ENCODE measurements at regions not wholly inside any gene's neighbourhood (a gene's known extent, or its start where the extent isn't known, plus 50 kb on each side); places are given as distances from the start of the nearest gene placed in this dataset.
A peak's percentile ranks its signal among the peaks of the same experiment; 100 is the strongest.

DNA sequence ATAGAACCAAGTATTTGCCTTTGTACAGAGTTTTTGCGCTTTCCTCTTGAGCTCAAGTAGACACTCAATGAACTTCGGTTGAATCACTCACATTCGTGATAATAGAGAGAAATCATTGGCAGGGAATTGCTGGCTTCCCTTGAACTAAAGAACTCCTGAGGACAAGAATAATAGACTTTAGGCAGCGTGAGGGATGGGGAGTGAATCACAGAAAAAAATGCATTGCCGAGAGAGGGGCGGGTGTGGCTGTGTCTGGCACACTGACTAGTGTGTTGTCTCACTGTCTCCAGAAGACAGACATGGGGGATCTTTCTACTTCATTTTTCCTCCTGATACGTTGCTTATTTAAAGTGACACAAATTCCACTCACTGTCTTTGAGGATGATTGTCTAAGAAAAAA lies 805.2 kb downstream of the BCL11B start:
- DNase-seq: no peak

DNA sequence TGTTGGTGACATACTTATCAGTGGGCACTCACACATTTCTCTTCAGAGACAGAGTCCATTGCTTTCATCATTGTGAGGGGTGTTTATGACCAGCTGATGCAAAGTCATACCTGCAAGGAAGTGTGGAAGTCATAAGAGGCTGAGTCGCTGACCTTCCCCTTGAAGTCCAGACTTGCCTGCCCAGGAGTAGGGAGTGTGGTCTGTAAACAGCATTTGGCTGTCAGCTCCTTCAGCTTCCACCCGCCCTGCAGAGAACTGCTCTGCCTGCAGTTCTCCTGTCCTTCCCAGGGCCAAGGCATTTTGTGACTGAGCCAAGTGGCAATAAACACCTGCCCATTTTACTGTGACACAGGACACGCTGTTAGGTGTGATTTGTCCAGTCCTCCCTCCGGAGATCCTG lies 801.3 kb downstream of the BCL11B start:
- DNase-seq: no peak

DNA sequence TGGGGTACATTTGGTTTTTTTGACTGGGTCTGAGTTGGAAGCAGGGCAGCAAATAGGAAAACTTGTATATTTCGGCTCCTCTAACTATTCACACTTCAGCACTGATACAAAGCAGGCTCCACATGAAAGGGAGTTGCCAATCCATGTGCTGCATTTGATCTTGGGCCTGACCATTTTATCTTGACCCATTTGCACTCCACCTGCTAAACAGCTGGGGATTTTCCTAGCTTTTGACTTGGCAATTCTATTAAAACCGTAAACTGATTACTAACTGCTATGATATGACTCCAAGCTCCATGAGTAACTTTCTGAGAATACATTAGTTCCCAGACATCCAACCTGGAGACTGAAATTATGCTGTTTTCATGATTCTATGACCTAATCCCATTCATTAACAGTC lies 797.1 kb downstream of the BCL11B start:
- no peak for DNase-seq

DNA sequence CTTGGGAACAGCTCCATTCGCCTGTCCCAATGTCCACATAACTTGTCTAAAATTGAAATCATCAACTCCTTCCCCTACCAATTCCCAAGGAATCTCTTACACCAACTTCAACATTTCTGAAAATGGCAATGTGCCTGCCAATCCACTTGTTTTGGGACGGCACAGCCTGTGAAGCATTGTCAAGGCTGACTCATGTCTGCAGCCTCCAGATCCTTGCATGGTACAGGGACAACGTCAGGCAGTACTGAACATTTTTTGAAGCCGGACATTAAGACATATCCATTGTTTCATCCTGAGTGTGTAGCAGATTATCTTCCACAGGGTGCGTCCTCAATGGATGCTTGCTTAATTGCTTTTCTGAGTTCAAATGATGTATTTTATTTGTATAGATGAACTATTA lies 794.1 kb downstream of the BCL11B start:
- DNase-seq: no peak

DNA sequence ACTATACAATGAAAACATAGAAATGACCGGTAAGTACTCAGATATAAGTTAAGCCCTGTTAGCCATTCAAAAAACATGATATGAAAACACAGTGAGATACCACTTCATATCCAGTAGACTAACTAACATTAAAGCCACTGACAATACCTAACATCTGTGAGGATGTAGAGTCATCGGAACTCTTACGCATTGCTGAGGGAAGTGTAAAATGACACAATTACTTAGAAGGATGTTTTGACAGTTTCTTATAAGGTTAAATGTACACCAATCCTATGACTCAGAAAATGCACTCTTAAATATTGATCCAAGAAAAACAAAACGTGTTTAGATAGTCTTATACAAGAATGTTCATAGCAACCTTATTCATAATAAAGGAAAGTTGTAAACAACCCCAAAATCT lies 782.9 kb downstream of the BCL11B start:
- no peak for DNase-seq

DNA sequence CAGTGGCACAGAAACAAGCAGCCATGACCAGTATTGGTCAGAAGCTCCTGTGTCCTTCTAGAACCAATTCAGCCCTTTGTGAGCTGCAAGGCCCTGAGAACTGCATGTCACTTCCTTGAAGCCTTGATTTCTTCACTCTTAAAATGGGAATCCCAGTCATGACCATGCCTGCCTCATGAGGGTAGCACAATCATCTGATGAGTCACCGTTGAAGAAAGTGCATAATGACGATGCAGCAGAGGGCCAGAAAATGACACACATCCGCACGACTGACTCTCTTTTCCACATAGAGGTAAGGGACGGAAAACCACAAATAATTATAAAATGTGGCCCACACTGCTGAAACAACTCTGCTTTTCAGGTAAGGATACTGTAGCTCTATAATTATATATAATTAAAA lies 777.4 kb downstream of the BCL11B start:
- no peak for DNase-seq

DNA sequence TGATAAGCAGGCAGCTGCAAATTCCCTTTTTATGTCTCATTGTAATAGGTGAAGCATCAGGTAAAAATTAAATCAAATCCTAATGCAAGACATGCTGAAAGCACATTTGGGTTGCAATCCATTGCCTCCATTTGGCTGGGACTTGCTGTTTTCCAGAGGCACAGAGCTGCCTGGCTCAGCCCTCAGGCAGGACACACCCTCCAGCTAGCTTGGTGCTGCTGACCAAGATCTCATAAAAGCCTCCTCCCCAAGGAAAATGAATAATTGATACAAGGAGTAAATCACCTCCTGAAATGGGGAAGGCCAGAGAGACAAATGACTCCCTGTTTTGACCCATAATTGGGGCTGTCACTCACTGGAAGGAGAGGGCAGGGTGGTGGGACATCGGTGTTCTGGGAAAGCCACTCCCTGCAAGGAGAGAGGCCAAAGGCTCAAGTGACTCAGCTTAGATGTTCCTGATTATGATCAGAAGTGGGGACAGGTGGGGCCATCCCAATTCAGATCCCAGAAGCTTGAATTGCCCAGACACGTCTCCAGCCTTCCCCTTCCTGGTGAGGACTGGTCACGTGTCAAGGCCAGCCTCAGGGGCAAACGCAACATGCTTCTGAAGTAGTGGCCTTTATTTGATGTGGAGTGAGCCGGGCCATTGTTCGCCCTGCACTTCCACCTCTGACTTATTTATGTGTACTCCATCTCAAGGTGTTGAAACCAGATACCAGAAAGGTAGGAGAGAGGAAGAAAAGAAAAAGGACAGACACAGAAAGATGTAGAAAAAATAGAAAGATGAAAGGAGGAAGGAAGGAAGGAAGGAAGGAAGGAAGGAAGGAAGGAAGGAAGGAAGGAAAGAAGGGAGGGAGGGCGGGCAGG lies 773.7 kb downstream of the BCL11B start:
- no peak for DNase-seq

DNA sequence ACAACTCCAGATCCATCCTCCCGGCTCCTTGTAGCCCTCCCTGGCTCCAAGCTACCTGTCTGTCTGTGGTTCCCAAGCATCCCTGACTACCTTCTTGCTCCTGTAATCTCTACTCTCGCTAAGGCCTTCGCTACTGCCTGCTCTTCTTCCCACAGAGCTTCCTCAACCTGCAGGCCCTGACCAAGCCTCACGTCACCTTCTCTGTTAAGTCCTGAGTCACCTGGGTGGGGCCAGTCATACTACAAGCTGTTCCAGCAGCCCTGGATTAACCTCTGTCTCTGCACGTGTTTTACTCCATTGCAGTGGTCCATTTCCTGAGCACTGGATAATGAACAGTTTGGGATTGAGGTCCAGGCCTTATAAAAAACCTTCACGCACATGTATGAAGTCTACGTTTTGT lies 770.7 kb downstream of the BCL11B start:
- DNase-seq: no peak

DNA sequence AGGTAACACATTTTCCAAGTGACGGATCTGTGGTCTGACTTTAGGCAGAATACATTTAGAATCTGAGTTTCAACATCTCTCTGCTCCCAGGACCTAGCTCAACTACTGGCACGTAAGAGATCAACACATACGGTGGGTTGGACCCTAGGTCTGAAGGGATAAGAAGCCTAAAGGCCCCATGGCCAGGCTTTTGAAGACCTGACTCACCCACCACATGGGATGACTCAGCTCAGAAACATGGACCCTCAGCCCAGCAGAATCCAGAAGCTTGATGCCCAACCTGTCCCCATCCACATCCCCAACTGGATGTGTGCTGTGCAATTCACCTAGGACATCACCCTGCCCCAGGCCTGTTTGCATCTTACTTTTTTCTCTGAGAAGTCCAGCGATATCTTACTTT lies 770.2 kb downstream of the BCL11B start:
- DNase-seq: no peak

DNA sequence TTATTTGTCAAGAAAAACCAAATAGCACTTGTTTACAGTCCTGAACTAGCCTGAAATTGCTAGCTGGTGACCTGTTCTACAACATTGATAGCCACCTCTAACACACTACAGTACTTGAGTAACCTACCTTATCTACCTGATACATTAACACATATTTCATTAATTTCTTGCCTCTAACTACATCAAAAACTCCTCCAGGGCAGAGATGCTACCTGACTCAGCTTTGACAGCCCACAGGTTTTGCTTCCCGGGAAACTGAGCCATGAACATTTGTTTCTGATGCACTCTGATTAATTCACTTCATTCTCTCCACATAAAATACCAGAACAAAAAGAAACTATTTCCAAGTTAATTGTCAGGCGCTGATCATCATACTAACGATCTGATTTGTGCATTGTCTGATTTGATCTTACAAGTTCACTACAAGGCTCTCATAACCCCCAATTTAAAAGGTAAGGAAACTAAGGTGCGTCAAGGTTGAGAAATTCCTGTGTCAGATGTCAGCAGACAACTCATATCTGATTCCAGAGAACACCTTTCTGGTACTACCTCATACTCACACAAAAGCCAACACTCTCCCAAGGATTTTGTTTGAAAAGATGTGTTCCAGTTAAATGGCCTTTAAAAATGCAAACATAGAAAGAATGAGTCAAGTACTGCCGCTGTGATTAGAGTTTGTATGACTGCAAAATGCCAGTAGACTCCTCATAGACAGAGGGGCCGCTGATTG lies 768.7 kb downstream of the BCL11B start:
- no peak for DNase-seq

DNA sequence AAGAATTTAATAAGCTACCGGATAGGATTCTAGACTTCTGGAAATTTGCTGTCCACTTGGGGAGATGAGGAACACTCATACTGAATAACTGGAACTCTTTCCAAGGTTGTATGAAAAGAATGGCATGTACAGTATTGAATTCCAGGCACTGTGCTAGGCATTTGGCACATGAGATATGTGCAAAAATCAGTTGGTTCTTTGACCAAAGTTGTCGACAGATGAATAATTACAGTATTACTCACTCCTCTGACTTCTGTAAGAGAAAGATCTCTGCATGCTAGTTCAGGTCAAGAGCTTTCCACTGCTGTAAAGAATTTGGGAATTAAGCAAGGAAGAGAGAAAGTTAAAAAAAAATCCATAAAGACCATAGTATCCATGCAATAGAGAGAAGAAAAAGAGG lies 764.7 kb downstream of the BCL11B start:
- DNase-seq: no peak

DNA sequence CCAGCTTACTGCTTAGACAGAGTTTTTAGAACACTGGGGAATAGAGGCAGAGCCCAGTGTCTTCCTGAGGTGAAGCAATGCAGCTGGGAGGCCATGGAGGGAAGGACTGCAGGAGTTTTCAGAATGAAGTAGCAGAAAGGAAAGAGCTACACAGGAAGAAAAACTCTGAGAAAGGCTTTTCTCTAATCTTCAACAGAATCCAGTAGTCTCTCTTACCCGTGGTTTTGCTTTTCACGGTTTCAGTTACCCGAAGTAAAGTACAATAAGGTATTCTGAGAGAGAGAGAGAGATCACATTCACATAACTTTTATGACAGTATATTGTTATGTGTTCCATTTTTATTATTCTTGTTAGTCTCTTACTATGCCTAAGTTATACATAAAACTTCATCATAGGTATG lies 761.6 kb downstream of the BCL11B start:
- no peak for DNase-seq

DNA sequence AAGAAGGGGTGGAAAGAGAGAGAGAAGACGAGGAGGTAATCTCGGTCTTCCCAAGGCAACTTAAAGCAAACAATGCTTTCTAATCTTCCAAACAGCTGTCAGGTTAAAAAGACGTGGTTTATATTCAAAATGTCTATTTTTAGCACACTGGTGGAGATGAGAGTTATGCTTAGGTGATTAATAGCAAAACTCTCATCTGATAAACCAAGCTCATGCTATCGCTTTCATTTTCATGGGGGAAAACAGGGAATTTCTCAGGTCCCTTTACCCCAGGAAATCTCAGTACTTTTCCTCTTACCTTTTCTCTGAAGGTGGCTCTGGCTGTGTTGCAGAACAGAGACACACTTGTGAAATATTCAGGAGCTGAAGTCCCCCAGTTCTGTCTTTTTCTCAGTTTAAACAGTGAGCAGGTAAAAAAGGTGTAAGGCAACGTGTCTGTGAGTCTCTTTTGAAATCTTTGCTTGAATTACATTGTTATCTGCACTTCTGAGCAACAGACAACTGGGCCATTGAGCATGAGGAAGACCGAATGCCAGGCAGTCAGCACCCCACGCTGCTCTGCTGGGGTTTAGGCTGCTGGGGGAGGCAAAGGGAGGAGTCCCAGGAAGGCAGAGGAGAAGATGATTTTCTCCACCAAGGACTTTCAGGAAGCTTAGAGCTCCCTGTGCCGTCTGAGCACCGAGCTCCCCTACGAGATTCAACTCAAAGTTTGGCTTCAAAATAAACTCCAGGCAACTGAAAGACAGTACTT lies 759.3 kb downstream of the BCL11B start:
- DNase-seq: peak; percentile 13

DNA sequence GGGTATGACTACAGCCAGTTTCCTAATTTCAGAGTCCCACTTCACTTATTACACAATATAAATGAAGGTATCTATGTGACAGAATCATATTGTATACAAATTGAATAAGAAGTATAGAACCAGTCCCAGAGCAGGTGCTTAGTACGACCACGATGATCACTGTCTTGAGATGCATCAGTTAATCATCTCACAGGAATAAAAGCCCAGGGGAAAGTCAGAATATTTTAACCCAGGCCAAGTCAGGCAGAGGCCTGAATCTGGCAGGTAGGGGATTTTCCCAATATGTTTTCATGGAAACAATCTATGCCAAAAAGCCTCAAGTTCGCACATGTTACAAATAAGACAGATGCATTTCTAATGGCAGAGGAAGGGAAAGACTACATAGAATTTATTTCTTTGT lies 758.4 kb downstream of the BCL11B start:
- no peak for DNase-seq

DNA sequence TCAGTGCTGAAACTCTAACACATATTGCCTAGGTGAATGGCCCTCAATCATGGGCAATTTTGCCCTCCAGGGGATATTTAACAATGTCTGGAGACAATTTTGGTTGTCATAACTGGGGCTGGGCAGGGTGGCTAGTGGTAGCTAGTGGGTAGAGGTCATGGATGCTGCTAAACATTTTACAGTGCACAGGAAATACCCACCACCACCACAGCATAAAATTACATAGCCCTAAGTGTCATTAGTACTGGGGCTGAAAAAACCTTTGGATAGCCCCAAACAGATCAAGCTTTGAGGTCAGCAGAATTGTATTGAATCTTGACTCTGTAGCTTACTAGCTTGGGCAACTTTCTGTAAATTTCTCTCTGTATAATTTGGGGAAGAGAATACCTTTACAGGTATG lies 758.0 kb downstream of the BCL11B start:
- DNase-seq: no peak

DNA sequence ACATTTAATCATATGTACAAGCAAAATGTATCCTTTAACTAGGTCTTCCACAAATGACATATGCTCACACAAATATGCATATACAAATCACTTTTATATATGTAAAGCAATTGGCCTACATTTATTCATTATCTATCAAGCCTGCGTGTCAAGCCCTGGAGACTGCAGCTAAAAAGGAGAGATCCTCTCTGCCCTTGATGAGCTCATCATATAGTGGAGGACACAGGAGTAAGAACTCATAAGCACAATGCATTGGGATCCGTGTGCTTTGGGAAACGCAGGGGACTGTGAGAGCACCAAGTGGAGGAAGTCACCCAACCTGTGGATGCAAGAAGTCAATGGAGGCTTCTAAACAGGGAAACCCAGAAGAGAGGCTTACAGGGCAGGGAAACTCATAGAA lies 735.7 kb downstream of the BCL11B start:
- DNase-seq: no peak

DNA sequence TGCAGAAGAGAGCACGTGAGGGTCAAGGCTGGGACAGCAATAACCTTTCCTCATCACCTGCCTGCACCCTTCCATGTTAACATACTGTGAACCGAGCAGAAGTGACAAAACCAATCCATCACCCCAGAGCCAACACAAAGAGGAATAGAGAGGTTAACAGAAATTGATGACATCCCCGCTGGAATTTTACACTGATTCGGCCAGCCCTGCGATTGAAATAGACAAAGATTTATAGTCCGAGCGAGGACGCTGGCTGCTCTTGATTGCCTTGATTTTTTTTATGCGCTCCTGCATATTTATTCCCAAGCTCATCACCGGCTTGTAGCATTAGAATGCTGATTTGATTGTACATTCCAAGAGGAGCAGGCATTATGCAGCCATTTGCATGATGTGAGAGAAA lies 729.7 kb downstream of the BCL11B start:
- DNase-seq: no peak

DNA sequence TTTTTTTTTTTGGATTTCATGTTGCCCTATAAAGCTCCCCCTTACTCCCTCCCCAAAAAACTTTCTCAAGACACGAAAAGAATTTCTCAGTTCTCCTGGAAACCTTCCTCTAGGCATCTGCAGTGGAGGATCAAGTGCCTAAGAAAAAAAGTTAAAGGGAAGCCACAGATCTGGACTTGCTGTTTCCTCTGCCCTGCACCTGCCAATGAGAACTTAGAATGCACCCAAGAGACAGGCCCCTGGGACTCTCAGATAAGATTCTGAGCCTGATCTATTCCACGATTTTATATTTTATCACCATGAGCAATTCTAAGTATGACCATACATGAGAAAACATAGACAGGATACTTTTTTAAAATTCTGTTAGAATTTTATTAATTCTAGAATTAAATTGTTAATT lies 728.9 kb downstream of the BCL11B start:
- no peak for DNase-seq

DNA sequence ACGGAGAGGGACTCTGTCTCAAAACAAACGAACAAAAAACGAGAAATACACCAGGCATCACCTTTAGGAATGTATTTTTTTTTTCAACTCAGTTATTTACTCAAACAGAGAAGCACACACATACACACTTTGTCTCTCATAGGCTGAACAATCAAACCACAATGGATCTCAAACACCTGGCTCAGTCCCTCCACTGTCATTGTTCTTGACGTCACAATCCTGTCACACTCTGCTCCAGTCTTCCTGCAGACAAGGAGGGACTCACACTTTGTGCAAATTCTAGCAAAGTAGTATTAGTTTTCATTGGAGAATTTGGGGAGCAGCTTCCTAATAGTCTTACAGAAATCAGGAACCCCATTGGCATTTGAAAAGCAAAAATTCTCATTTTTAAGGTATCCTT lies 727.8 kb downstream of the BCL11B start:
- no peak for DNase-seq

DNA sequence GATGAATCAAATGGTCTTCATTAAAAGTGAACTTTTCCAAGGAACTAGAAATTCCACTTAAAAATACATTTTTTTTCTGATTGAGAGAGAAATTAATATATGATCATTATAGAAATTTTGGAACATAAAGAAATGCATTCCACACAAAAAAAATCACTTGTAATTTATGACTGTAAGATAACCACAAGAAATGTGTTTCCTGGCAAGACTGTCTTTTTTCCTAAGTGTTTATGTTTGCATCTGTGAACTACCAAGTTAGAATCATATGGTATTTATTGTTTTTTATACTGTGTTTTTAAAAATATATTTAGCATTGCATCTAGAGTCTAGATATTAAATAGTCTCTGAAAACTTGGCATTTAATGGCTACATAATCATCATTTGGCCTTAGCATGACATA lies 726.8 kb downstream of the BCL11B start:
- DNase-seq: no peak

DNA sequence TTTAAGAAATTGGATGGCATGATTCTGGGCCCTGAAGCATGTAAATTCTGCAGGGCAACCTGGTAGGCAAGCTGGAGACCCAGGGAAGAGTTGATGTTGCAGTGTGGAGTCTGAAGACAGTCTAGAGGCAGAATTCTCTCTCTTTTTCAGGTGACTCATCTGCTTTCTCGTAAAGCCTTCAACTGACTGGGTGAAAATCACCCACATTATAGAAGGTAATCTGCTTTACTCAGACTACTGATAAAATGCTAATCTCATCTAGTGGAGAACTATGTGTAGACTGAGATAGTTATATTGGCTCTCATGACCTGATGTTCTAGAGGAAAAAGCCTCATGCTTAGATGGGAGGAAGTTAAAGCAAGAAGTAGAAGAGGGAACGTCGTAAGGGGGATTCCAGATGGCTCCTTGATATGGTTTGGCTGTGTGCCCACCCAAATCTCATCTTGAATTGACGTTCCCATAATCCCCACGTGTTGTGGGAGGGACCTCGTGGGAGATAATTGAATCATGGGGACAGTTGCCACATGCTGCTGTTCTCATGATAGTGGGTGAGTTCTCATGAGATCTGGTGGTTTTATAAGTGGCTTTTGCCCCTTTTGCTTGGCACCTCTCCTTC lies 723.8 kb downstream of the BCL11B start:
- peak; percentile 66 for DNase-seq

DNA sequence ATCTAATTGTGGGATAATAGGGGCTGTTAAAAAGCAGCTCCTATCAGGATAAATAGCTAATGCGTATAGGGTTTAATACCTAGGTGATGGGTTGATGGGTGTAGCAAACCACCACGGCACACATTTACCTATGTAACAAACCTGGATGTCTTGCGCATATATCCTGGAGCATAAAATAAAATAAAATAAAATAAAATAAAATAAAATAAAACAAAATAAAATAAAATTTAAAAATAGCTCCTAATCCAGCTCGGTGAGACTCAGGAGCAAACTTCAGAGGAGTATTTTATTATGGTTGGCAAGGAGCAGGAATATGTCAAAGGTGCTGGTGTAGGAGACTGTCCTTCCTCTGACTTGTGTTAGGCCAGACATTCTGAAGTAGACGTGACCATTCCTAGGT lies 721.0 kb downstream of the BCL11B start:
- no peak for DNase-seq

DNA sequence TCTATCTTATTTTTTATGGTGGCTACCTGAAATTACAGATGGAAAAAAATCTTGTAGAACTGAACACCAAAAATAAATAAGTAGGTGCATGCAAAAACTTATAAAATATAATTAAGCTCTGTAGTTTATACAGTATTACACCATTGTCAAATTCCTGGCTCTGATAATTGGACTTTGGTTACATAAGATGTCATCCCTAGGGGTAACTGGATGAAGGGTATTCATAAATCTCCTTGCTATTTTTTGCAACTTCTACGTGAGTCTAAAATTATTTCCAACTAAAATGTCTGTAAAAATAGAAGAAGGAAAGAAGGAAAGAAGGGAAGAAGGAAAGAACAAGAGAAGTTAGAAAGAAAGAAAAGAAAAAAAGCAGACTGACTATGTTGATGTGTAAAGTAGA lies 716.6 kb downstream of the BCL11B start:
- no peak for DNase-seq
